ENCODE measurements at regions not wholly inside any gene's neighbourhood (a gene's known extent, or its start where the extent isn't known, plus 50 kb on each side); places are given as distances from the start of the nearest gene placed in this dataset.

DNA sequence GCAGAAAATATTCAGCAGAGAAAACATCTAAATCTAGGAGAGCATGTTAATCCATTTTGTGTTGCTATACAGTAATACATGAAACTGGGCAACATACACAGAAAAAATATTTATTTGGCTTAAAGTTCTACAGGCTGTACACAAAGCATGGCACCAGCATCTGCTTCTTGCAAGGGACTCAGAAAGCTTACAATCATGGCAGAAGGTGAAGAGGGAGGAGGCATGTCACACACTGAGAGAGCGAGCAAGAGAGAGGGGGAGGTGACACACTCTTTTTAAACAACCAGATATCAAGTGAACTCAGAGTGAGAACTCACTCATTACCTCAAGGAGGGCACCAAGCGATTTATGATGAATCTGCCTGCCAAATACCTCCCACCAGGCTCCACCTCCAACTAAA, 94.2 kb upstream of the CNOT2 start (continued):
- TF ChIP-seq CHD2 (IDR thresholded peaks at IDR 0.05; ENCODE audit: low read length, partially characterized antibody), result no peak
- no peak for TF ChIP-seq USF2 (IDR thresholded peaks at IDR 0.05; ENCODE audit: borderline replicate concordance, low read depth, low read length)
- no peak for TF ChIP-seq REST (IDR thresholded peaks at IDR 0.05; ENCODE audit: low read depth, low read length)
- no peak for TF ChIP-seq SIN3A (IDR thresholded peaks at IDR 0.05; ENCODE audit: borderline replicate concordance, low read depth, low read length)
- no peak for TF ChIP-seq JUND (IDR thresholded peaks at IDR 0.05)
- TF ChIP-seq TEAD4 (IDR thresholded peaks at IDR 0.05; ENCODE audit: borderline replicate concordance, insufficient read depth), result no peak

GRCh38 chr12:70149665-70150064, 93.6 kb upstream of the CNOT2 start:
- H3K4me1 ChIP-seq (ENCODE audit: control insufficient read depth in 1 of 2, insufficient read depth in 2 of 2, low read depth in 1 of 2, low read length in 1 of 2), result no peaks in the 10 kb centered on the region
- no peak overlapping the region for H3K4me2 ChIP-seq
- no peak overlapping the region for H3K4me3 ChIP-seq (ENCODE audit: low read depth in 2 of 2, low read length in 1 of 2)
- no peaks in the 10 kb centered on the region for H3K79me2 ChIP-seq (ENCODE audit: insufficient read depth)
- H3K9me3 ChIP-seq, result no peaks in the 10 kb centered on the region
- no peak overlapping the region for H3K27ac ChIP-seq (ENCODE audit: low read depth in 2 of 2, low read length in 1 of 2)
- H4K20me1 ChIP-seq (ENCODE audit: insufficient read depth), result no peaks in the 10 kb centered on the region
- no peaks in the 10 kb centered on the region for H3K27me3 ChIP-seq (ENCODE audit: insufficient read depth)
- TF ChIP-seq CHD2 (IDR thresholded peaks at IDR 0.05; ENCODE audit: low read length, partially characterized antibody) (no peak), MEF2A (IDR thresholded peaks at IDR 0.05; ENCODE audit: borderline replicate concordance, low read depth) (no peak), YY1 (IDR thresholded peaks at IDR 0.05; ENCODE audit: low read depth) (no peak), RAD21 (IDR thresholded peaks at IDR 0.05; ENCODE audit: low read length) (no peak), ELF1 (IDR thresholded peaks at IDR 0.05) (no peak), SMC3 (IDR thresholded peaks at IDR 0.05; ENCODE audit: low read depth, low read length) (no peak), NRF1 (IDR thresholded peaks at IDR 0.05; ENCODE audit: low read depth, low read length) (no peak), EP300 (IDR thresholded peaks at IDR 0.05; ENCODE audit: borderline replicate concordance in 1 of 2, low read depth in 1 of 2, low read length in 1 of 2) (no peak), NFIC (IDR thresholded peaks at IDR 0.05; ENCODE audit: borderline replicate concordance) (no peak), RXRA (IDR thresholded peaks at IDR 0.05; ENCODE audit: borderline replicate concordance, low read depth) (no peak), POLR2AphosphoS5 (IDR thresholded peaks at IDR 0.05; ENCODE audit: low read depth, low read length) (no peak), MXI1 (IDR thresholded peaks at IDR 0.05; ENCODE audit: low read depth, low read length) (no peak)
- TF ChIP-seq, protein P1, sequence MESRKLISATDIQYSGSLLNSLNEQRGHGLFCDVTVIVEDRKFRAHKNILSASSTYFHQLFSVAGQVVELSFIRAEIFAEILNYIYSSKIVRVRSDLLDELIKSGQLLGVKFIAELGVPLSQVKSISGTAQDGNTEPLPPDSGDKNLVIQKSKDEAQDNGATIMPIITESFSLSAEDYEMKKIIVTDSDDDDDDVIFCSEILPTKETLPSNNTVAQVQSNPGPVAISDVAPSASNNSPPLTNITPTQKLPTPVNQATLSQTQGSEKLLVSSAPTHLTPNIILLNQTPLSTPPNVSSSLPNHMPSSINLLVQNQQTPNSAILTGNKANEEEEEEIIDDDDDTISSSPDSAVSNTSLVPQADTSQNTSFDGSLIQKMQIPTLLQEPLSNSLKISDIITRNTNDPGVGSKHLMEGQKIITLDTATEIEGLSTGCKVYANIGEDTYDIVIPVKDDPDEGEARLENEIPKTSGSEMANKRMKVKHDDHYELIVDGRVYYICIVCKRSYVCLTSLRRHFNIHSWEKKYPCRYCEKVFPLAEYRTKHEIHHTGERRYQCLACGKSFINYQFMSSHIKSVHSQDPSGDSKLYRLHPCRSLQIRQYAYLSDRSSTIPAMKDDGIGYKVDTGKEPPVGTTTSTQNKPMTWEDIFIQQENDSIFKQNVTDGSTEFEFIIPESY (IDR thresholded peaks at IDR 0.05; ENCODE audit: borderline replicate concordance, low read depth), result no peak
- TF ChIP-seq, protein P2, sequence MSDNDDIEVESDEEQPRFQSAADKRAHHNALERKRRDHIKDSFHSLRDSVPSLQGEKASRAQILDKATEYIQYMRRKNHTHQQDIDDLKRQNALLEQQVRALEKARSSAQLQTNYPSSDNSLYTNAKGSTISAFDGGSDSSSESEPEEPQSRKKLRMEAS (IDR thresholded peaks at IDR 0.05; ENCODE audit: low read depth), result no peak
- ChIA-PET POLR2A (no interaction called here), CTCF (no interaction called here)
- no peak overlapping the region for H3K9ac ChIP-seq
- H3F3A ChIP-seq (replicated peaks; ENCODE audit: insufficient read depth), result no peaks in the 10 kb centered on the region
- no peaks in the 10 kb centered on the region for H3K9me2 ChIP-seq
- no peak overlapping the region for H2AFZ ChIP-seq (ENCODE audit: low read depth)
- no peak for DNase-seq
- H3K36me3 ChIP-seq (replicated peaks in 1 of 2; ENCODE audit: control insufficient read depth in 1 of 2, insufficient read depth in 2 of 2, low read length in 1 of 2), result no peaks in the 10 kb centered on the region
